CD14-positive monocyte (primary cell): ENCODE measurements at regions not wholly inside any gene's neighbourhood (a gene's known extent, or its start where the extent isn't known, plus 50 kb on each side); places are given as distances from the start of the nearest gene placed in this dataset.
A peak's percentile ranks its signal among the peaks of the same experiment; 100 is the strongest.

Source experiments
- DNase-seq, 3 donors: peaks; one replicate each; pipeline ENCODE4 v3.0.0-alpha.2; 2011 to 2022
- H2AFZ ChIP-seq: 2 replicates; pipeline ENCODE4 v1.6.0; 2012; ENCODE audit warnings: mild to moderate bottlenecking, low read depth, low read length, inconsistent platforms; ENCODE audit not compliant: insufficient read depth, poor library complexity, severe bottlenecking
- H3K27ac ChIP-seq, 2 donors: 1 replicate in 1 of 2; 2 replicates in 1 of 2; pipeline ENCODE4 v1.5.1; 2012 to 2013; ENCODE audit warnings: low read length in 2 of 2, control low read depth in 1 of 2, inconsistent platforms in 1 of 2, low read depth in 1 of 2, mild to moderate bottlenecking in 1 of 2
- H3K27me3 ChIP-seq, 2 donors: one replicate each; pipeline versions ENCODE4 v1.6.0 to v1.6.1; 2011 to 2013; ENCODE audit warnings: low read length in 2 of 2; ENCODE audit not compliant: control insufficient read depth in 2 of 2, insufficient read depth in 2 of 2
- H3K36me3 ChIP-seq, 2 donors: replicated peaks in 1 of 2; 1 replicate in 1 of 2; 2 replicates in 1 of 2; pipeline versions ENCODE4 v1.5.1 to v1.6.1; 2012 to 2013; ENCODE audit warnings: low read length in 2 of 2, control low read depth in 1 of 2, inconsistent platforms in 1 of 2, mild to moderate bottlenecking in 1 of 2; ENCODE audit not compliant: insufficient read depth in 2 of 2, control insufficient read depth in 1 of 2
- H3K4me1 ChIP-seq, 2 donors: 1 replicate in 1 of 2; 2 replicates in 1 of 2; pipeline versions ENCODE4 v1.5.1 to v1.6.1; 2012 to 2013; ENCODE audit warnings: low read length in 2 of 2, control low read depth in 1 of 2, inconsistent platforms in 1 of 2, mild to moderate bottlenecking in 1 of 2, moderate library complexity in 1 of 2; ENCODE audit not compliant: insufficient read depth in 2 of 2, control insufficient read depth in 1 of 2
- H3K4me2 ChIP-seq: replicated peaks from 2 replicates; pipeline ENCODE3; 2012; ENCODE audit warnings: low read length, moderate library complexity, mild to moderate bottlenecking; ENCODE audit not compliant: poor library complexity, severe bottlenecking; ENCODE audit errors: extremely low read depth
- H3K4me3 ChIP-seq, 3 experiments: fragments of 200-600 bp in 1 of 3; sonication (generic) in 1 of 3; replicated peaks in 1 of 3; 1 replicate in 2 of 3; 2 replicates in 1 of 3; pipeline ENCODE4 v1.5.1; 2011 to 2013; ENCODE audit warnings: low read length in 3 of 3, mild to moderate bottlenecking in 3 of 3, control low read depth in 2 of 3, low read depth in 2 of 3, inconsistent platforms in 1 of 3, moderate library complexity in 1 of 3
- H3K79me2 ChIP-seq: 2 replicates; pipeline ENCODE4 v1.6.0; 2012; ENCODE audit warnings: mild to moderate bottlenecking, control low read depth, inconsistent platforms, low read length, moderate library complexity; ENCODE audit not compliant: insufficient read depth
- H3K9ac ChIP-seq: 2 replicates; pipeline ENCODE4 v1.6.0; 2017; ENCODE audit warnings: low read length, mild to moderate bottlenecking; ENCODE audit not compliant: insufficient read depth, poor library complexity, severe bottlenecking
- H3K9me3 ChIP-seq, 2 donors: replicated peaks in 1 of 2; 1 replicate in 1 of 2; 2 replicates in 1 of 2; pipeline versions ENCODE4 v1.5.1 to v1.6.1; 2012 to 2013; ENCODE audit warnings: low read length in 2 of 2, control low read depth in 1 of 2; ENCODE audit not compliant: control insufficient read depth in 1 of 2, insufficient read depth in 1 of 2
- H4K20me1 ChIP-seq: 2 replicates; pipeline ENCODE4 v1.6.0; 2012; ENCODE audit warnings: mild to moderate bottlenecking, low read length, control low read depth, moderate library complexity; ENCODE audit not compliant: insufficient read depth
- H3K27ac Mint-ChIP-seq, 7 donors: one replicate each; pipeline ENCODE4 v1.8.0; 2020; ENCODE audit warnings: mild to moderate bottlenecking in 7 of 7, mixed read lengths in 7 of 7, moderate library complexity in 6 of 7, inconsistent platforms in 2 of 7
- H3K27me3 Mint-ChIP-seq, 3 donors: one replicate each; pipeline ENCODE4 v1.8.0; 2021 to 2022; ENCODE audit warnings: low read depth in 3 of 3, mild to moderate bottlenecking in 3 of 3, mixed read lengths in 3 of 3, moderate library complexity in 3 of 3, inconsistent platforms in 1 of 3
- H3K36me3 Mint-ChIP-seq, 2 donors: one replicate each; pipeline ENCODE4 v1.8.0; 2020; ENCODE audit warnings: mixed read lengths in 2 of 2, inconsistent platforms in 1 of 2, mild to moderate bottlenecking in 1 of 2
- H3K4me1 Mint-ChIP-seq: one replicate; pipeline ENCODE4 v1.8.0; 2020; ENCODE audit warnings: mild to moderate bottlenecking, mixed read lengths
- H3K4me3 Mint-ChIP-seq, 2 donors: one replicate each; pipeline ENCODE4 v1.8.0; 2020; ENCODE audit warnings: mild to moderate bottlenecking in 2 of 2, mixed read lengths in 2 of 2, moderate library complexity in 1 of 2
- H3K9me3 Mint-ChIP-seq, 7 donors: one replicate each; pipeline ENCODE4 v1.8.0; 2020 to 2022; ENCODE audit warnings: mixed read lengths in 7 of 7, mild to moderate bottlenecking in 6 of 7, moderate library complexity in 6 of 7, inconsistent platforms in 2 of 7
- CTCF ChIP-seq: fragments of 200-600 bp; IDR thresholded peaks from one replicate; pipeline ENCODE4 v1.8.0; 2022; ENCODE audit warnings: antibody characterized with exemption, mild to moderate bottlenecking
- WGBS: methylation state at CpG from one replicate; pipeline ENCODE4 v1.1.5; 2013; ENCODE audit warnings: missing lambda C conversion rate; ENCODE audit not compliant: insufficient coverage; 5-methylcytosine and 5-hydroxymethylcytosine counted together
- intact Hi-C, 2 donors: fragments of 100-400 bp; cut with micrococcal nuclease; formaldehyde crosslinking; loops; one replicate each; pipeline versions ENCODE4 v1.15.0 to v1.15.1; 2023

- H2AFZ ChIP-seq, result no peak overlapping the region
- no peaks in the 10 kb centered on the region for H3K79me2 ChIP-seq
- H4K20me1 ChIP-seq, result no peaks in the 10 kb centered on the region
- peaks cover 0 to 10% (median 2%) of the 10 kb centered on the region in 7 donors for H3K9me3 Mint-ChIP-seq
- H3K27me3 ChIP-seq, result no peaks in the 10 kb centered on the region
- H3K36me3 Mint-ChIP-seq, result no peaks in the 10 kb centered on the region
- peaks cover 0 to 1% (median 0%) of the 10 kb centered on the region in 3 donors for H3K27me3 Mint-ChIP-seq
- H3K27ac Mint-ChIP-seq, result peak overlapping the region in 1 of 7 donors; percentile 32
- no peak overlapping the region for H3K4me3 Mint-ChIP-seq
- intact Hi-C loops, result no loop called here
- peaks cover 12% of the 10 kb centered on the region for H3K4me1 Mint-ChIP-seq
- H3K36me3 ChIP-seq, result no peaks in the 10 kb centered on the region
- no peak overlapping the region for H3K9ac ChIP-seq
- no peak overlapping the region for H3K4me3 ChIP-seq
- no peak overlapping the region for H3K27ac ChIP-seq
- DNase-seq, result no peak
- H3K4me1 ChIP-seq, result no peaks in the 10 kb centered on the region
- no CpG with 5 or more reads among the region's 5 CpGs for WGBS
- no peak overlapping the region for H3K4me2 ChIP-seq
- TF ChIP-seq CTCF, result no peak
- no peaks in the 10 kb centered on the region for H3K9me3 ChIP-seq
Measured at GRCh38 chr1:232687728-232688127, 57.8 kb upstream of the SIPA1L2 start.

- Histone ChIP-seq H3K27ac (no peak overlapping the region), H3K79me2 (no peaks in the 10 kb centered on the region), H3K9me3 (no peaks in the 10 kb centered on the region), H4K20me1 (no peaks in the 10 kb centered on the region), H3K36me3 (no peaks in the 10 kb centered on the region), H2AFZ (no peak overlapping the region), H3K4me2 (no peak overlapping the region), H3K4me1 (no peaks in the 10 kb centered on the region), H3K27me3 (no peaks in the 10 kb centered on the region), H3K9ac (no peak overlapping the region), H3K4me3 (no peak overlapping the region)
- intact Hi-C loops, result no loop called here
- Mint-ChIP-seq H3K27me3 (peaks cover 0 to 1% (median 0%) of the 10 kb centered on the region in 3 donors), H3K4me1 (peaks cover 8% of the 10 kb centered on the region), H3K9me3 (peaks cover 0 to 10% (median 2%) of the 10 kb centered on the region in 7 donors), H3K4me3 (no peak overlapping the region), H3K36me3 (no peaks in the 10 kb centered on the region), H3K27ac (no peak overlapping the region)
- TF ChIP-seq CTCF, result no peak
- WGBS, result no CpG with 5 or more reads among the region's 2 CpGs
- no peak for DNase-seq
Measured at GRCh38 chr1:232688398-232688797, 58.5 kb upstream of the SIPA1L2 start.
